CD8-positive, alpha-beta memory T cell (primary cell): ENCODE measurements at regions not wholly inside any gene's neighbourhood (a gene's known extent, or its start where the extent isn't known, plus 50 kb on each side); places are given as distances from the start of the nearest gene placed in this dataset.

Source experiments
- CTCF ChIA-PET: fragments of 350-600 bp; sonication (Branson Sonifier 250); formaldehyde crosslinking; loops from one replicate; lab custom pipeline; 2021; ENCODE audit warnings: antibody characterized with exemption; lab: Charles Lee
- POLR2A ChIA-PET: fragments of 350-600 bp; sonication (Branson Sonifier 250); formaldehyde crosslinking; loops from one replicate; lab custom pipeline; 2021; ENCODE audit warnings: antibody characterized with exemption; lab: Charles Lee
- DNase-seq, 5 donors: peaks; one replicate each; pipeline versions ENCODE4 v3.0.0 to v3.0.0-alpha.2; 2020 to 2022; ENCODE audit warnings: mixed read lengths in 1 of 5
- H3K27ac ChIP-seq: one replicate; pipeline ENCODE4 v1.7.0; 2013; ENCODE audit warnings: low read depth, mild to moderate bottlenecking, low read length, moderate library complexity
- H3K27me3 ChIP-seq: 2 replicates; pipeline ENCODE4 v1.7.0; 2013; ENCODE audit warnings: low read length, mild to moderate bottlenecking; ENCODE audit not compliant: insufficient read depth, poor library complexity, severe bottlenecking
- H3K36me3 ChIP-seq: 2 replicates; pipeline ENCODE4 v1.7.0; 2013; ENCODE audit warnings: mild to moderate bottlenecking, low read length, moderate library complexity; ENCODE audit not compliant: insufficient read depth
- H3K4me1 ChIP-seq: 2 replicates; pipeline ENCODE4 v1.7.0; 2013; ENCODE audit warnings: mild to moderate bottlenecking, low read length, moderate library complexity; ENCODE audit not compliant: insufficient read depth
- H3K4me3 ChIP-seq: 2 replicates; pipeline ENCODE4 v1.7.0; 2013; ENCODE audit warnings: mild to moderate bottlenecking, low read length
- H3K9me3 ChIP-seq: 2 replicates; pipeline ENCODE4 v1.7.0; 2013; ENCODE audit warnings: mild to moderate bottlenecking, low read length
- H3K27ac Mint-ChIP-seq, 8 donors: one replicate each; pipeline ENCODE4 v1.8.0; 2020 to 2021; ENCODE audit warnings: mixed read lengths in 8 of 8, mild to moderate bottlenecking in 6 of 8, inconsistent platforms in 3 of 8, moderate library complexity in 3 of 8
- H3K27me3 Mint-ChIP-seq, 2 donors: one replicate each; pipeline ENCODE4 v1.8.0; 2020 to 2021; ENCODE audit warnings: mixed read lengths in 2 of 2, mild to moderate bottlenecking in 1 of 2, moderate library complexity in 1 of 2
- H3K36me3 Mint-ChIP-seq, 3 donors: one replicate each; pipeline ENCODE4 v1.8.0; 2020 to 2021; ENCODE audit warnings: mixed read lengths in 3 of 3, inconsistent platforms in 1 of 3, mild to moderate bottlenecking in 1 of 3
- H3K4me1 Mint-ChIP-seq, 3 donors: one replicate each; pipeline ENCODE4 v1.8.0; 2020 to 2021; ENCODE audit warnings: mixed read lengths in 3 of 3, inconsistent platforms in 1 of 3, mild to moderate bottlenecking in 1 of 3
- H3K4me3 Mint-ChIP-seq, 7 donors: one replicate each; pipeline ENCODE4 v1.8.0; 2020 to 2021; ENCODE audit warnings: mixed read lengths in 7 of 7, mild to moderate bottlenecking in 6 of 7, moderate library complexity in 4 of 7, inconsistent platforms in 2 of 7
- H3K9me3 Mint-ChIP-seq, 5 donors: one replicate each; pipeline ENCODE4 v1.8.0; 2020 to 2022; ENCODE audit warnings: mixed read lengths in 5 of 5, mild to moderate bottlenecking in 3 of 5, moderate library complexity in 2 of 5, inconsistent platforms in 1 of 5

DNA sequence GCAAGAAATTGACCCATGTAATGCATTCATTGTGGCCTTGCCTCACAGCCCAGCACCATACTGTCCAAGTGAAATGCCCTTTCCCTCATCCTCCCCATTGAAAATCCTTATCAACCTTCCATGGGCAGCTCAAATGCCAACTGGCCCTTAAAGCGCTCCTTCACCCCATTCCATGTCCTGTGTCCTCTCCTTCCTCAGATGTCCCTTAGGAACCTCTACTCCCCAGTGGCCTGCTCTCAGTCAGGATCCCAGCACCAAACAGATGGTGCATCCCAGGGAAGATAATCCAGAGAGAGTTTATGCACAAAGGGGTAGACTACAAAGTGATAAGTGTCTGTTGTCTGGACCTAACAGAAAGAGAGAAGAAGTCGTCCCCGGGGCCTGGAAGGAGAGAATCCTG, 407.4 kb upstream of the ZNF507 start:
- POLR2A ChIA-PET, result no interaction called here
- Mint-ChIP-seq H3K27ac (no peak overlapping the region), H3K9me3 (peaks cover 3 to 12% (median 4%) of the 10 kb centered on the region in 5 donors), H3K36me3 (no peaks in the 10 kb centered on the region), H3K27me3 (peaks cover 0 to 8% of the 10 kb centered on the region in 2 donors), H3K4me3 (no peak overlapping the region), H3K4me1 (no peaks in the 10 kb centered on the region)
- Histone ChIP-seq H3K27ac (no peak overlapping the region), H3K9me3 (no peaks in the 10 kb centered on the region), H3K4me1 (no peaks in the 10 kb centered on the region), H3K36me3 (no peaks in the 10 kb centered on the region), H3K27me3 (no peaks in the 10 kb centered on the region), H3K4me3 (no peak overlapping the region)
- CTCF ChIA-PET, result no interaction called here
- DNase-seq, result no peak

DNA sequence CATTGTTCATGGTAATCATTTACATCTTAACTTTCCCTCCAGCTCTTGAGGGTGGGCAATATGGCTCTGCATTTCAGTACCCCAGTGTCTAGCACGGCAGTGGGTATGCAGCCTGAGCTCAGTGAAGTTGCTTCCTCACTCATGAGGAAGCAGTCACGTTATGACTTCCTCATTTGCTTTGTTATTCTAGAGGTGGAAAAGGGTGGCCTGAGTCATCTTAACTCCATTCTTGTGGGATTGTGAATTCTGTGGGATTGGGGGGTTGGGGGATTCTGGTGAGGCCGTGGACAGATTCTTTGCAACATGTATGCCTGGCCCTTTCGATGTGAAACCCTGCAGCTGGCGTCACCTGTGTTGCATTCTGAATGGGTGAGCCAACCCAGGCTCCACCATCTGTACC, 406.7 kb upstream of the ZNF507 start:
- no peak overlapping the region for H3K4me3 Mint-ChIP-seq
- Histone ChIP-seq H3K4me3 (no peak overlapping the region), H3K27me3 (no peaks in the 10 kb centered on the region), H3K36me3 (no peaks in the 10 kb centered on the region), H3K4me1 (no peaks in the 10 kb centered on the region), H3K9me3 (no peaks in the 10 kb centered on the region), H3K27ac (no peak overlapping the region)
- H3K27ac Mint-ChIP-seq, result no peak overlapping the region
- DNase-seq, result no peak
- peaks cover 0 to 10% of the 10 kb centered on the region in 2 donors for H3K27me3 Mint-ChIP-seq
- POLR2A ChIA-PET, result no interaction called here
- CTCF ChIA-PET, result no interaction called here
- H3K4me1 Mint-ChIP-seq, result no peaks in the 10 kb centered on the region
- peaks cover 3 to 12% (median 4%) of the 10 kb centered on the region in 5 donors for H3K9me3 Mint-ChIP-seq
- no peaks in the 10 kb centered on the region for H3K36me3 Mint-ChIP-seq

DNA sequence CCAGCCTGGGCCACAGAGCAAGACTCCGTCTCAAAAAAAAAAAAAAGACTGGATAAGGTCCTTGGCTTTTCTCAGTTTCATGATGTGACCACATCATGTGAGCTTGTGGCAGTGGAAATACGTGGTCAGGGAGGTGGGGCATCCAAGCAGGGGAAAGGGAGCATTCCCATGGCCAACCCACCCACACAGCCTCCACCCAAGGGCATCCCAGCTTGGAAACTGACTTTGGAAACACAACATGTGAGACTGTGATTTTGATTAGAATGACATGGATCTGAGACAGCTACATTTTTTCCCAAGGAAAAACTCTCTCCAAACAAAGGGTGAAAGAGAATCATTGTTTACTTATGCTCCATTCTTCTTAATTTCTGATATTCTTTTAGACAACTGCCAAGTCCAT, 405.0 kb upstream of the ZNF507 start:
- Histone ChIP-seq H3K4me3 (no peak overlapping the region), H3K9me3 (no peaks in the 10 kb centered on the region), H3K36me3 (no peaks in the 10 kb centered on the region), H3K4me1 (no peaks in the 10 kb centered on the region), H3K27ac (no peak overlapping the region), H3K27me3 (no peaks in the 10 kb centered on the region)
- H3K36me3 Mint-ChIP-seq, result no peaks in the 10 kb centered on the region
- POLR2A ChIA-PET, result no interaction called here
- CTCF ChIA-PET, result no interaction called here
- no peak for DNase-seq
- H3K27ac Mint-ChIP-seq, result no peak overlapping the region
- peaks cover 0 to 6% of the 10 kb centered on the region in 2 donors for H3K27me3 Mint-ChIP-seq
- peaks cover 0 to 14% (median 4%) of the 10 kb centered on the region in 5 donors for H3K9me3 Mint-ChIP-seq
- no peak overlapping the region for H3K4me3 Mint-ChIP-seq
- H3K4me1 Mint-ChIP-seq, result no peaks in the 10 kb centered on the region

DNA sequence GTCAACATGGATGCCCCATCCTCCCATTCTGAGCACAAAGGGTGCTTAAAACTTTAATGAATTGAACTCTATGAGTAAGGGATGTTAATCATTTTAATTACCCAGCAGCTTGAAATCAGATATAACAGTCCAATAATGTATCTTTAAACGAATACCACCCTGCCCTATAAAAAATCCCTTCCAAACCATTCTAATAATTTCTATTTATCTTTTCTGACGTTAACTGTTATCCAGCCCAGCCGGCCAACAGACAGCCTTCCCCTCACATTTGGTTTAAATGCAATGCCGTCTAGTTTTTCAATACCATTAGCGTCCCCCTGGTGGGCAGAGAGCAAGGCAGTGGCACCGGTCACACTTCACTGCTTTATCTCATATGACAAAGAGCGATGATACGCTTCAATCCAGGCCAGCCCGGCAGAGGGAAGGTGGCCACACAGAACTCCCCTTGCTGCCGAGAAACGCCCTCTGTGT, 402.2 kb upstream of the ZNF507 start:
- H3K4me3 ChIP-seq, result no peak overlapping the region
- H3K27ac Mint-ChIP-seq, result no peak overlapping the region
- no peaks in the 10 kb centered on the region for H3K36me3 Mint-ChIP-seq

DNA sequence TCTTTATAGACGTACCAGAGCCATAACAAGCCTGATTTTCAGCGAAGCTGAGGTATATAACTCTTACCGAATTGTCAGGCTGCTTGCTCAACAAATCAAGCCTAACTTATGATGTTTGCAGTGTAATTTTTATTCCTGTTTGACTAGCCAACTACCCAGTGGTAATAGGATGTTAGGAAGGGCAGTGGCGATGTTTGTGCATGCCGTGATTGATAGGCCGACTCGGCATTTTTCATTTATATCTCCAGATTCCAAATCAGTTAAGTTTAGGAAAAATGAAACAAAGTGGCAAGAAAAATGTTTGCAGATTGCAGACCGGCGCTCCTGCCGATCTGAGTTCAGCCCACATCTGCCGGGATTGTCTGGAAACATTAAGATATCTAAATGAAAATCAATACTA, 401.6 kb upstream of the ZNF507 start:
- H3K4me3 Mint-ChIP-seq, result no peak overlapping the region
- no peak overlapping the region for H3K4me3 ChIP-seq
- H3K27ac Mint-ChIP-seq, result no peak overlapping the region
- H3K4me1 Mint-ChIP-seq, result no peaks in the 10 kb centered on the region
- CTCF ChIA-PET, result no interaction called here
- DNase-seq, result no peak
- no peaks in the 10 kb centered on the region for H3K36me3 ChIP-seq
- no peaks in the 10 kb centered on the region for H3K4me1 ChIP-seq
- no peaks in the 10 kb centered on the region for H3K27me3 ChIP-seq
- H3K9me3 Mint-ChIP-seq, result peaks cover 0 to 9% (median 0%) of the 10 kb centered on the region in 5 donors
- H3K27me3 Mint-ChIP-seq, result peaks cover 0 to 3% of the 10 kb centered on the region in 2 donors
- H3K9me3 ChIP-seq, result no peaks in the 10 kb centered on the region
- no peaks in the 10 kb centered on the region for H3K36me3 Mint-ChIP-seq
- POLR2A ChIA-PET, result no interaction called here
- H3K27ac ChIP-seq, result no peak overlapping the region

More for the DNA sequence above, 402.2 kb upstream of the ZNF507 start:
- no peak for DNase-seq
- POLR2A ChIA-PET, result no interaction called here
- Mint-ChIP-seq H3K9me3 (peaks cover 0 to 9% (median 0%) of the 10 kb centered on the region in 5 donors), H3K27me3 (peaks cover 0 to 3% of the 10 kb centered on the region in 2 donors), H3K4me1 (no peaks in the 10 kb centered on the region), H3K4me3 (no peak overlapping the region)
- Histone ChIP-seq H3K9me3 (no peaks in the 10 kb centered on the region), H3K4me1 (no peaks in the 10 kb centered on the region), H3K27me3 (no peaks in the 10 kb centered on the region), H3K27ac (no peak overlapping the region), H3K36me3 (no peaks in the 10 kb centered on the region)
- CTCF ChIA-PET, result no interaction called here

DNA sequence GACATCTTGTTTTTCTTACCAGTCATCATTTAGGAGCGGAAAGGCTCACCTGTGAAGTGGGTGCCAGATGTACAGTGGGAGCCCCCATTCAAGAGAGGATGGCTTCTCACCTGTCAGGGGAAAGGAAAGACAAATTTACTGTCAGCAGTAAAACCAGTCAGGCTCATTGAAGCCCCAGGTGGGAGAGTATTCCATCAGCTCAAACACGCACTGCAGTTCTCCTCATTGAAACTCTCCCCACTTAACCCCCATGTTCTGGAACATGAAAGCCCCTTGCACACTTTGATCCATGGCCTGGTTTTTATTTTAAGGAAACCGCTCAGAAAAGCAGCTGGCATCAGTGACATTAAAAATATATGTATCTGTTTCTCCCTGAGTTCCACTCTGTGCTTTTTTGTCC, 401.1 kb upstream of the ZNF507 start:
- DNase-seq, result no peak
- Histone ChIP-seq H3K27me3 (no peaks in the 10 kb centered on the region), H3K4me1 (no peaks in the 10 kb centered on the region), H3K27ac (no peak overlapping the region), H3K9me3 (no peaks in the 10 kb centered on the region), H3K36me3 (no peaks in the 10 kb centered on the region), H3K4me3 (no peak overlapping the region)
- H3K27ac Mint-ChIP-seq, result no peak overlapping the region
- H3K36me3 Mint-ChIP-seq, result no peaks in the 10 kb centered on the region
- ChIA-PET CTCF (no interaction called here), POLR2A (no interaction called here)
- no peaks in the 10 kb centered on the region for H3K4me1 Mint-ChIP-seq
- peaks cover 0 to 3% of the 10 kb centered on the region in 2 donors for H3K27me3 Mint-ChIP-seq
- H3K4me3 Mint-ChIP-seq, result no peak overlapping the region
- H3K9me3 Mint-ChIP-seq, result peaks cover 0 to 9% (median 0%) of the 10 kb centered on the region in 5 donors

DNA sequence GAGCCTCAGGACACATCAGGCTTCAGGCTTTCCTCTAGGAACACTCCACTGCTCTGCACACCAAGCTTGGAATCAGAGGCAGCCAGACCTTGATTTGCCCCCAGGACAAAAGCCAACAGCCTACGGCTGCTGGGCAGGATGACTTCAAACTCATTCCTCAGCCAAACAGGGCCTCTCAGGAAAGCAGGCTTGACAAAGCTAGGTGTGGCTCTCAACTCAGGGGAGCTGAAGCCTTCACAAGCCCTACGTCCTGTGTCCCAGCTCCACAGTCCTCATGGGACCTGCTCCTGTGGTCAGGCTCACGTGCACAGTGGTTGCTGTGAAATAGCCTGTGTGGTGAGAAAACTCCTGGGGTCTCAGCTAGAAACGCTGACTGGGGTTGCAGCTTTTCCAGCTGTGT, 398.9 kb upstream of the ZNF507 start:
- Histone ChIP-seq H3K36me3 (no peaks in the 10 kb centered on the region), H3K9me3 (no peaks in the 10 kb centered on the region), H3K4me1 (no peaks in the 10 kb centered on the region), H3K27me3 (no peaks in the 10 kb centered on the region), H3K27ac (no peak overlapping the region), H3K4me3 (no peak overlapping the region)
- H3K27me3 Mint-ChIP-seq, result peaks cover 0 to 2% of the 10 kb centered on the region in 2 donors
- H3K36me3 Mint-ChIP-seq, result no peaks in the 10 kb centered on the region
- CTCF ChIA-PET, result no interaction called here
- no peaks in the 10 kb centered on the region for H3K4me1 Mint-ChIP-seq
- H3K9me3 Mint-ChIP-seq, result peaks cover 0 to 5% (median 0%) of the 10 kb centered on the region in 5 donors
- POLR2A ChIA-PET, result no interaction called here
- no peak overlapping the region for H3K27ac Mint-ChIP-seq
- no peak for DNase-seq
- H3K4me3 Mint-ChIP-seq, result no peak overlapping the region

DNA sequence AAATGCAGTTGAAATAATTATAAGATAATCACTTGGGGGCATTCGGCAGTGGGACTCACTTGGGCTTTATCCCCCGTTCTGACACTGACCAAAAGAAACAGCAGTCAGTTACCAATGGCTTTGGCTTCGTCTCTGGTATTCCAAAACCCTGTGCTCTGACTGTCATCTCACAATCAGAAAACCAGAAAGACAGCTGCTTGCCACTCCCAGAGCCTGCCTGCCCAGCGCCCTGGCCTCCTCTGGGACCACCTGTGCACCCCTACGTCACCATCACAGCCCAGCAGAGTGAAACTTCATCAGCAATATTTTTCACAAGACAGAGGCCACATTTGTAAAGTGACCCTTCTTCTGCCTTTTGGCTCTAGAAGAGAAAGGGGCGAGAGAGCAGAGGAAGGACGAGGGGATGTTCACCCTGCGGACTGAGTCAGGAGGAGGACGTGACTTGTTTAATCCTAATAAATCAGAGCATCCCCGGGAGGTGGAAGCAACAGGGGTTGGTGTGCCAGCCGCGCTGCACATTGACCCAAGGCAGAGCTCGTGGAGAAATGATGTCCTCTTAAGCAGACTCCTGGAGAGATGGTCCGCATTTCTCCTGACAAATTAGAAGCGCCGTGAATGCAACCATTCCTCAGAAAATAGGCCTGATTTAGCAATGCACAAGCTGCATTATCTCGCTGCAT, 397.8 kb upstream of the ZNF507 start:
- DNase-seq, result no peak
- Histone ChIP-seq H3K27me3 (no peaks in the 10 kb centered on the region), H3K4me3 (no peak overlapping the region), H3K9me3 (no peaks in the 10 kb centered on the region), H3K4me1 (no peaks in the 10 kb centered on the region), H3K36me3 (no peaks in the 10 kb centered on the region), H3K27ac (no peak overlapping the region)
- H3K9me3 Mint-ChIP-seq, result peaks cover 0 to 9% (median 0%) of the 10 kb centered on the region in 5 donors
- ChIA-PET POLR2A (no interaction called here), CTCF (no interaction called here)
- no peaks in the 10 kb centered on the region for H3K4me1 Mint-ChIP-seq
- peaks cover 0 to 2% of the 10 kb centered on the region in 2 donors for H3K27me3 Mint-ChIP-seq
- H3K27ac Mint-ChIP-seq, result no peak overlapping the region
- no peak overlapping the region for H3K4me3 Mint-ChIP-seq
- no peaks in the 10 kb centered on the region for H3K36me3 Mint-ChIP-seq
